Fibroblast of skin of right quadriceps (primary cell): ENCODE measurements at regions not wholly inside any gene's neighbourhood (a gene's known extent, or its start where the extent isn't known, plus 50 kb on each side); places are given as distances from the start of the nearest gene placed in this dataset.
"Not testable (repeated sequence)": the region's sequence is repeated elsewhere in the genome, so short reads cannot be mapped to it uniquely, and the experiment has no call there.

Experiments
- DNase-seq: peaks from one replicate; pipeline ENCODE4 v3.0.0-alpha.2; 2013

GRCh38 chr17:31798205-31798724 lies 60.8 kb downstream of the COPRS start:
- DNase-seq, result no peak

- not testable (repeated sequence) for DNase-seq
These were observed 63.1 kb downstream of the COPRS start for GRCh38 chr17:31795941-31796340.

GRCh38 chr17:31794111-31794510 lies 64.9 kb downstream of the COPRS start:
- no peak for DNase-seq

DNA sequence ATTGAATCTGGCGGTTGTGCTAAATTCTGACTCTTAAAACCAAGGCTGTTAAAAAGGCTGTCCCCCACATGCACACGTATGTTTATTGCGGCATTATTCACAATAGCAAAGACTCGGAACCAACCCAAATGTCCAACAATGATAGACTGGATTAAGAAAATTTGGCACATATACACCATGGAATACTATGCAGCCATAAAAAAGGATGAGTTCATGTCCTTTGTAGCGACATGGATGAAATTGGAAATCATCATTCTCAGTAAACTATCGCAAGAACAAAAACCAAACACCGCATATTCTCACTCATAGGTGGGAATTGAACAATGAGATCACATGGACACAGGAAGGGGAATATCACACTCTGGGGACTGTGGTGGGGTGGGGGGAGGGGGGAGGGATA lies 65.4 kb downstream of the COPRS start:
- DNase-seq, result not testable (repeated sequence)

DNA sequence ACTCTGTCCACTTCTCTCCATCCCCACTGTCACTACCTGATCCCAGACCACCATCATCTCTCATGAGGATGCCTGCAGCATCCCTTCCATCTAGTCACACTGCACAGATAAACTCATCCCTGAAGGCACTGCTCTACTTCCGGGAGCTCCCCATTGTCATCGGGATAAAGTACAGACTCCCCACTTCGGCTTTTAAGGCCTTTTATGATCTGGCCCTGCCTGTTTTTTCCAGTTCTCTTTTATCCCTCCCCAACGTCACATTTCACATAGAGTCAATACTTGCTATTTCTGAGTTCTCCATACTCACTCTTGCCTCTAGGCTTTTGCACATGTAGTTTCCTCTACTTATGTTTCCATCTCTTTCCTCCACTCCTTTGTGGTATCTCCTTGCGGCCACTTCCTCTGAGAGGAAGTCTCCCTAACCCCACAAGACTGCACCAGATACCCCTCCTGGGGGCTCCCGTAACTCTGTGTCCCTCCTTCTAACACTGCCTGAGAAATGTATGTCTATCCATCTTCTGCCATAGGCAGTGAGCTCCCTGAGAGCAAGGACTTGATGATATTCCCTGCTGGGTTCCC lies 66.9 kb downstream of the COPRS start:
- no peak for DNase-seq

- no peak for DNase-seq
These were observed 69.1 kb downstream of the COPRS start for GRCh38 chr17:31789707-31790505.

DNA sequence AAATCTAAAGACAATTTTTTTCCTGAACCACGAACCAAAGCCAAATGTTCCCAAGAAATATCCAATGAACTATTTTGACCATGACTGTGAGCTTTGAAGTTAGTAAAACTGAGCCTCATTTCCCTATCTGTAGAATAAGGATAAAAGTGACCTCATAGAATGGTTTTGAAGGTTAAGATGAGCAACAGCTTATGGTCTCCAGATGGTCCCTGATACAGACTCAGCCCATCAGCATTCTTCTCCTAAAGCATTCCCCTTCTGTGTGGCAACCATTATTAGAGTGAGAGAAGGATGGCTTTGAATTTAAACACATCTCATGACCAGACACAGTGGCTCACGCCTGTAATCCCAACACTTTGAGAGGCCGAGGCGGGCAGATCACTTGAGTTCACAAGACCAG lies 70.1 kb downstream of the COPRS start:
- peak; percentile 78 for DNase-seq

DNA sequence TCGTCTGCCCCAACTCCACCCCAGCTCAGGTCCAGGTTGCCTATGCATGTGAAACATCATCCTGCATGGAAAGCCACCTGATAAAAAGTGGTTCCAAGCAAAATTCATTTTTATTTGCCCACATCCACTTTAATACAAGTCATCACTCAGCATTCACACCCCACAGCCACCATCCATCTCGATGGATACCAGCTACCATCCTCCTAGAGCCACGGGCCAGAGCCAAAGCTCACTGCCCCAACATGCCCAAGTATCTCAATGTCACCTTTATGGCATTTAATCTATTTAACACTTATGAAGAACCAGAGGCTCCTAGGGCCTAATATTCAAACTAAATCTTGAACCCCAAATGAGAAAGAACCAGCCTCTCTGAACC lies 70.5 kb downstream of the COPRS start:
- no peak for DNase-seq

- peak; percentile 92 for DNase-seq
These were observed 71.0 kb downstream of the COPRS start for GRCh38 chr17:31787857-31788570.

GRCh38 chr17:31786796-31787481 lies 72.1 kb downstream of the COPRS start:
- no peak for DNase-seq

GRCh38 chr17:31780483-31780882 lies 78.6 kb downstream of the COPRS start:
- no peak for DNase-seq

DNA sequence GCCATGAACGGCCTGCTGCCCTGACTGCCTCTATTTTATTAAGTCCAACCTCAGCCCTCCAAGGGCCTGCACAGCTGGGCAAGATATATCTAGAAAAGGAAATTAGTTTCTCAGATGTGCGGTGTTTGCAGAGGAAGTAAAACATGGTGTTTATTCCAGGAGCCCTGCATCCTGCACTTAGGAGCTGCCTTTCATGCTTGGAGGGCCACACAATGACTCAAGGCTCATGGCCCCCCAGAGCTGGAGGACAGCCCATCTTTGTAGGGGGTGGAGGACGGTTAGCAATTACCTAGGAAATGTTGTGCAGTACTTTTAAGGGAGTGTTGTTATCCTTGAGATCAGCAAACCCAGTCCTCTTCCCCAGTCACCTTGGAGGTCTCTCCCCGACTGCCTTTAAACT lies 80.5 kb downstream of the COPRS start:
- DNase-seq, result peak; percentile 34

GRCh38 chr17:31771328-31771727 lies 87.7 kb downstream of the COPRS start:
- not testable (repeated sequence) for DNase-seq

GRCh38 chr17:31770501-31770900 lies 88.5 kb downstream of the COPRS start:
- DNase-seq, result not testable (repeated sequence)

GRCh38 chr17:31761836-31762510 lies 97.1 kb downstream of the COPRS start:
- DNase-seq, result not testable (repeated sequence)

DNA sequence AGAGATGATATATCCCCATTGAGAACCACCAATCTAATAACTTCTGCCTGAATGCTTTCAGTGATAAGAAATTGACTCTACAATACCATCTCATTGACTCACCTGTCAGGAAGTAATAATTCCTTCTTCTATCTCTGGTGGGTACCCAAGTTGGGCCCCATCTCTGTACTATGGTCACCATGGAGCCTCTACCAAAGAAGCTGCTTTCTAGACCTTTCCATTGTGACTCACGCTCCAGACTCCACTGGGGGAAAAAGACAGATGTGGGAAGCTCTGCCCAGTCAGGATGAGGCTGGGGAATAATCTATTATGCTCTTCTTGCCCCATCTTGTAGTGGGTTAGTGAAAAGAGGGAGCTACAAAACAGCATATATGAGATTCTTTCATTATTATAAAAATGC lies 100.4 kb downstream of the COPRS start:
- peak; percentile 76 for DNase-seq

GRCh38 chr17:31757097-31757496 lies 101.9 kb downstream of the COPRS start:
- no peak for DNase-seq

DNA sequence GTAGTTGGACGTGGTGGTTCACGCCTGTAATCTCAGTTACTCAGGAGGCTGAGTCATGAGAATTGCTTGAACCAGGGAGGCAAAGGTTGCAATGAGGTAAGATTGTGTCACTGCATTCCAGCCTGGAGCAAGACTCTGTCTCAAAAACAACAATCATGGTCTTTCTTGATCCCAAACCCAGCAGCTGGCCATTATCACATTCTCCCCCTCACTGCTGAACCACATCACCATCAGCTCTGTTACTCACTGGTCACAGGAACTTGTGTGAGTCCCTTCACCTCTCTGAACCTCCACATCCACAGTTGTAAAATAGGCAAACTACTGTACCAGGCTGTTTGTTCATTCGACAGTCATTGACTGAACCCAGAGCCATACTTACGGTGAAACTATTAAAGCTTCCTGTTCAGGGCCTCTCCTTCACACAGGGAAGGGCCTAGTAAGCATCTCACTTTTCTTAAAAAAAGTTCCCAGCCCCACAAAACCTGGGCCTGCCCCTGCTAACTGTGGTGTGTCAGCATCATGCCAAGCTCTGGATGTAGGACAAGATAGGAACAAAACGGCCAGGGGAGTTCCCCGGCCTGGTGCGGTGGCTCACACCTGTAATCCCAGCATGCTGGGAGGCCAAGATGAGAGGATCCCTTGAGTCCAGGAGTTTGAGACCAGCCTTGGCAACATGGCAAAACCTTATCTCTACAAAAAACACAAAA lies 104.7 kb downstream of the COPRS start:
- peak; percentile 87 for DNase-seq

DNA sequence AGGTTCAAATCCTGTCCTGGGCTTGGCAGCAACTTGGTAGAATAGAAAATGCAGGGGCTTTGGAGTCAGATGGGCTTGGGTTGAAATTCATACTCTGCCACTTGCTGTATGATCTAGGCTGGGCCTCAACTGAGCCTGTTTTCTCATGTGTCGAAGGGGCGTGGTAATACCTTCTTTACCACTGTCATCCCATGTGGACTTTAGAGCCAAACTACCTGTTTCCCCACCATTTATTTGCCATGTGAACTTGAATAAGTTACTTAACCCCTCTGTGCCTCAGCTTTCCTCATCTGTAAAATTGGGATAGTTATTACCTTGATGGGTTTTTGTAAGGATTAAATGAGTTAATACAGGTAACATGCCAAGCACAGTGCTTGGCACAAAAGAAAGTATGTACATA lies 106.0 kb downstream of the COPRS start:
- DNase-seq, result no peak

- no peak for DNase-seq
These were observed 106.5 kb downstream of the COPRS start for GRCh38 chr17:31752584-31752983.

DNA sequence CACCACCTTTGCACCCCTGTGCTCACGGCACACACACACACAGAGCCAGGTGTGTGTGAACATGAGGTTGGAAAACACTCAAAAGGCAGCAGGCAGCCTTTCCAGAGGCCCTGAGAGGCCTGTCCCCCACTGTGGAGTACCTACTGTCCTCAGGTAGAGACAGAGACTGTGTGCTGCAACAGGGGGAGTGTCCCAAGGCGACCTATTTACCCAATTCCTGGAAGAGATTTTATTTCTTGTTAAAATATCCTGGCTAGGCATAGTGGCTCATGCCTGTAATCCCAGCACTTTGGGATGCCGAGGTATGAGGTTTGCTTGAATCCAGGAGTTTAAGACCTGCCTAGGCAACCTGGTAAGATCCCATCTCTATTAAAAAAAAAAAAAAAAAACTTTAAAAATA lies 108.5 kb downstream of the COPRS start:
- DNase-seq, result no peak

DNA sequence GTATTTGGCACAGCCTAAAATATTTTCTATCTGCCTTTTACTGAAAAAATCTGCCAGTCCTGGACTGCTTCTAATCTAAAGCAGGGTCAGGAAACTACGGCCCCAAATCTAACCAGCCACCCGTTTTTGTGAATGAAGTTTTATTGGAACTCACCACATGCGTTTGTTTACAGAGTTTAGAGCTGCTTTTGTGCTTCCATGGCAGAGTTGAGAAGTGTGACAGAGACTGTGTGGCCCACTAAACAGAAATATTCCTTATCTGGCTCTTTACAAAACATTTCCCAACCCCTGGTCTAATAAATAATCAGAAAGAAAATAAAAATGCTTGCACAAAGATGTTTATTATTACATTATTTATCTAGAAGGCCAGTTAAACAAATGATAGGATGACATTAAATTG lies 110.2 kb downstream of the COPRS start:
- DNase-seq, result no peak
